Osteocyte (in vitro differentiated cells): ENCODE measurements at regions not wholly inside any gene's neighbourhood (a gene's known extent, or its start where the extent isn't known, plus 50 kb on each side); places are given as distances from the start of the nearest gene placed in this dataset.

ENCODE experiments used
- DNase-seq: peaks from one replicate; pipeline ENCODE4 v3.0.0; 2021; ENCODE audit warnings: mixed read lengths; ENCODE audit not compliant: unreplicated experiment; ENCODE audit errors: extremely low spot score
- H3K27ac Mint-ChIP-seq: one replicate; pipeline ENCODE4 v1.8.0; 2021; ENCODE audit warnings: mild to moderate bottlenecking, mixed read lengths; ENCODE audit not compliant: unreplicated experiment
- H3K27me3 Mint-ChIP-seq: one replicate; pipeline ENCODE4 v1.8.0; 2021; ENCODE audit warnings: mixed read lengths; ENCODE audit not compliant: unreplicated experiment
- H3K36me3 Mint-ChIP-seq: one replicate; pipeline ENCODE4 v1.8.0; 2021; ENCODE audit warnings: mixed read lengths; ENCODE audit not compliant: unreplicated experiment
- H3K4me1 Mint-ChIP-seq: one replicate; pipeline ENCODE4 v1.8.0; 2021; ENCODE audit warnings: mixed read lengths; ENCODE audit not compliant: unreplicated experiment
- H3K4me3 Mint-ChIP-seq: one replicate; pipeline ENCODE4 v1.8.0; 2021; ENCODE audit warnings: mild to moderate bottlenecking, moderate library complexity, mixed read lengths; ENCODE audit not compliant: unreplicated experiment
- H3K9me3 Mint-ChIP-seq: one replicate; pipeline ENCODE4 v1.8.0; 2021; ENCODE audit warnings: mixed read lengths; ENCODE audit not compliant: unreplicated experiment
- CTCF ChIP-seq: fragments of 200-600 bp; sonication (generic); IDR thresholded peaks from 2 replicates; pipeline ENCODE4 v1.5.0; 2021; ENCODE audit warnings: antibody characterized with exemption, mild to moderate bottlenecking, moderate library complexity

- Mint-ChIP-seq H3K27ac (no peak overlapping the region), H3K4me1 (no peaks in the 10 kb centered on the region), H3K9me3 (no peaks in the 10 kb centered on the region), H3K4me3 (no peak overlapping the region), H3K27me3 (no peaks in the 10 kb centered on the region), H3K36me3 (no peaks in the 10 kb centered on the region)
- no peak for TF ChIP-seq CTCF
- no peak for DNase-seq
These were observed 305.4 kb downstream of the PRDM5 start for GRCh38 chr4:120617171-120617570.

DNA sequence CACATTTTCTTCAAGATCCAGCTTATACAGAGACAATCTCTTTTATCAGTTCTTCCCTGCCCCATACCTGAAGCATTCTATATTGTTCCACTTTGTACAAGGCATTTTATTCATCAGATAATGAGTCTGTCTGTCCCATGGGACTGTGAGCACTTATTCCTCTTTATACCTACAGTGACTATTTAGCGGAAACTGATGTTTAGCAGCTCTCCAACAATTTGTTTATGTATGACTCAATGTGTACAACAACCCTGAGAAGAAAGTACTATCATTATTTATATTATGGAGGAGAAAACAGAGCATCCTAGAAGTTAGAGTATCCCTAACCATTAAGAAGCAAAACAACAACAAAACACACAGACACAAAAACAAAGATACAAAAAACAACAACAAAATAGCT, 306.5 kb downstream of the PRDM5 start:
- TF ChIP-seq CTCF, result no peak
- Mint-ChIP-seq H3K27ac (no peak overlapping the region), H3K27me3 (no peaks in the 10 kb centered on the region), H3K4me3 (no peak overlapping the region), H3K4me1 (no peaks in the 10 kb centered on the region), H3K36me3 (no peaks in the 10 kb centered on the region), H3K9me3 (no peaks in the 10 kb centered on the region)
- no peak for DNase-seq

DNA sequence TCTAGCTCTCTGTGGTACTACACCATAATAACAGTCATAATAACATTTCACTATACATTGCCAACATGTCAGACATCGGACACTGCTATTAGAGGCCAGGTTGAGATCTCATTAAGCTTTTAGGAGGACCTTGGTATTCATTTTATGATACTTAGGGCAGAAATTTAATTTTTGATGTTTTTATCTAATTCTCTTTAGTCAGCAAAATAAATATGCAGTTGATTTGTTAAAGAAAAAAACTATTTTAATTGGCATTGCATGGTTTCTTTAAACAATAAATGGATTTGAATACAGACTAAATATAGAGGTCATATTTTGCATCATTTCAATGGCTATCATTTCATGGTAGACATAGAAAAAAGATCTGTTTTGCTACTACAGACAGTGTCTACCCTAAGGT, 308.7 kb downstream of the PRDM5 start:
- no peaks in the 10 kb centered on the region for H3K27me3 Mint-ChIP-seq
- H3K4me1 Mint-ChIP-seq, result no peaks in the 10 kb centered on the region
- no peaks in the 10 kb centered on the region for H3K36me3 Mint-ChIP-seq
- no peak overlapping the region for H3K27ac Mint-ChIP-seq
- no peaks in the 10 kb centered on the region for H3K9me3 Mint-ChIP-seq
- no peak overlapping the region for H3K4me3 Mint-ChIP-seq
- no peak for DNase-seq
- TF ChIP-seq CTCF, result no peak

DNA sequence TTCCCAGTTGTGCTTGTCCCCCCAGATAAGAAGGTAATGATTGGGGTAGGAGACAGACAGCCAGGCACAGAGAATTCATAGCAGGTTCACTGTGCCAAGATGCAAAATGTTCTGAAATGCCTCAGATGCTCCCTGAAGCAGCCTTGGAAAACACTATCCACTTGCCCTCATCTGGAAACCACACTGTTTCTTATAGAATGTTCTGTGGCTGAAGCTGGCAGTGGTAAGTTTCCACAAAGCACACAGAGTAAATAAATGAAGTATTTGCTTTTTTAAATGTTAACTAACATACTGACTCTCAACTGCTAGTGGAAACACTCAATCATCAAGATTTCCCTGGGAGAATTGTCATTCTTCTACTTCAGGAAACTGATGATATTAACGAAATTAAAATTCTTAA, 311.4 kb downstream of the PRDM5 start:
- no peak for TF ChIP-seq CTCF
- H3K27me3 Mint-ChIP-seq, result no peaks in the 10 kb centered on the region
- H3K9me3 Mint-ChIP-seq, result peaks cover 18% of the 10 kb centered on the region
- H3K36me3 Mint-ChIP-seq, result no peaks in the 10 kb centered on the region
- H3K4me1 Mint-ChIP-seq, result no peaks in the 10 kb centered on the region
- no peak overlapping the region for H3K4me3 Mint-ChIP-seq
- no peak for DNase-seq
- no peak overlapping the region for H3K27ac Mint-ChIP-seq

- no peak overlapping the region for H3K27ac Mint-ChIP-seq
- H3K4me1 Mint-ChIP-seq, result no peaks in the 10 kb centered on the region
- TF ChIP-seq CTCF, result no peak
- peaks cover 4% of the 10 kb centered on the region for H3K9me3 Mint-ChIP-seq
- no peaks in the 10 kb centered on the region for H3K27me3 Mint-ChIP-seq
- H3K4me3 Mint-ChIP-seq, result no peak overlapping the region
- DNase-seq, result no peak
- no peaks in the 10 kb centered on the region for H3K36me3 Mint-ChIP-seq
These were observed 331.5 kb downstream of the PRDM5 start for GRCh38 chr4:120591038-120591437.
